ENCODE measurements at regions not wholly inside any gene's neighbourhood (a gene's known extent, or its start where the extent isn't known, plus 50 kb on each side); places are given as distances from the start of the nearest gene placed in this dataset.

DNA sequence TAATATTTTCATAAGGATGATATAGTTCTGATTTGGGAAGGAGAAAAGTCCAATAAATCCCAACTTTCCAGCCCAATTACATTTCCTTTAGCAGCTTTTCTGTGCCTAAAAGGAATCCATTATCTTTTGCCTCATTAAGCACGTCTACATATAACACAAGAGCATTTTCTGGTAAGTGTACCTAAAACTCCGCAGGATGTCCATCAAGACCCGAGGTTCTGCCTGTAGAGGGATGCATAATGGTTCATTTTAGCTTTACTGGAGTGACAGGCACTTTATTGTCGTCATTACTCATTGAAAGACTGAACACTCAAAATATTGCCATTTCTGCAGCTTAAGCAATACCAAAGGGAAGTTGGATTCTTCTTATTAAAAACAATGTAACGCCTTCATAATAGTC, 669.0 kb downstream of the PRELID2 start:
- Mint-ChIP-seq H3K9me3 (peaks cover 8% of the 10 kb centered on the region), H3K4me1 (no peaks in the 10 kb centered on the region), H3K27ac (no peak overlapping the region), H3K27me3 (no peaks in the 10 kb centered on the region), H3K36me3 (ENCODE audit: low read depth) (no peaks in the 10 kb centered on the region), H3K4me3 (no peak overlapping the region)
- ATAC-seq (replicated peaks): no peak

DNA sequence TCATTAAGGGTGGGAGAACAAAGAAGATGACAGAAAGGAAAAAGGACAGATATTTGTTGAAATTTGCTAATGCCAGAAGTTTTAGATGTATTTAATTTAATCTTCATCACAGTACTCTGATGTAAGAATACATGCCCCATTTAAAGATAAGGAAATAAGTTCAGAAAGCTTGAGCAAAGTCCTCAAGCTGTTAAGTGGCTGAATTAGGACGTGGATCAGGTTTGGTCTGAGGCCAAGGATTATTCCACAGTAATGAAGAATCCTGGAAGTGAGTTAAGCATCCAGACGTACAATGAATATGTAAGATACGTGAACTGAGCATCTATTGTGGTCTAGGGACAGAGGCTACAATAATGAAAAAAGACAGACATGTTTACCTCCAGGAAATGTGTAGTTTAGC, 671.3 kb downstream of the PRELID2 start:
- Mint-ChIP-seq H3K27ac (no peak overlapping the region), H3K9me3 (peaks cover 5% of the 10 kb centered on the region), H3K4me3 (no peak overlapping the region), H3K27me3 (no peaks in the 10 kb centered on the region), H3K36me3 (ENCODE audit: low read depth) (no peaks in the 10 kb centered on the region), H3K4me1 (no peaks in the 10 kb centered on the region)
- ATAC-seq (replicated peaks): no peak

DNA sequence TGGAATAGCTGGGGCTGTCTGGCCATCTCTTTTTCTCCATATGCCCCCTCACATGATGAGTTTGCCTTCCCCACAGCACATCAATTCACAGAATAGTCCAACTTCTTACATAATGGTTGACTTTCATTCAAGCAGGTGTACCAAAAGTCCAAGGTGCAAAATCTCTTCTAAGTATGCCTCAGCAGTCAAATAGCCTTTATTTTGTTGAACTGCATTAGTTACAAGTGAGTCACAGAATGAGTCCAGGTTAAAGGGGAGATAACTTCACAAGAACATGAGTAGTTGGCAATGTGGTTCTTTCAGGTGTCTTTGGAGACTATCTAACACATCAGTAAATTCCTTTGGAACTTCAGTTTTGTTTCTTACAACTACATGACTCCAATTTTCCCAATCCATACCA, 672.5 kb downstream of the PRELID2 start:
- no peak for ATAC-seq (replicated peaks)
- no peaks in the 10 kb centered on the region for H3K27me3 Mint-ChIP-seq
- H3K36me3 Mint-ChIP-seq (ENCODE audit: low read depth): no peaks in the 10 kb centered on the region
- peaks cover 5% of the 10 kb centered on the region for H3K9me3 Mint-ChIP-seq
- H3K4me3 Mint-ChIP-seq: no peak overlapping the region
- no peak overlapping the region for H3K27ac Mint-ChIP-seq
- H3K4me1 Mint-ChIP-seq: no peaks in the 10 kb centered on the region

DNA sequence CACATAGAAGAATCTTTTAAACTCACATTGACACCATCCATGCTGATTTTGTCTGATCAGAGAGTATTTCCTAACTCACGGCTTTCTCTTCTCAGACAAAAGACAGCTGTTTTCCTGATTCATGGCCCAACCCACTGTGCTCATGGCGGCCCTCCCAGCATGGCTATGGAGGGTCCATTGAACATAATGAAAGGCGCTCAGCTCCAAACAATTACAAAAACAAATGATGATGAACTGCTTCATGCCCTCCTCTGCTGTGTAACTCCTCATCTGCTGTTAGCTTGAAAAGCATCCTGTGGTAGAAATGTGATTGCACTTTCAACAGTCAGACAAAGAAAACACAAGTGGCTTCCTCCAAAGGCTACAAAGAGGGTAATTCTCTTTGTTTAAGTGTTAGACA, 673.8 kb downstream of the PRELID2 start:
- Mint-ChIP-seq H3K27ac (no peak overlapping the region), H3K4me1 (no peaks in the 10 kb centered on the region), H3K36me3 (ENCODE audit: low read depth) (no peaks in the 10 kb centered on the region), H3K9me3 (peaks cover under 1% of the 10 kb centered on the region), H3K4me3 (no peak overlapping the region), H3K27me3 (no peaks in the 10 kb centered on the region)
- ATAC-seq (replicated peaks): no peak

DNA sequence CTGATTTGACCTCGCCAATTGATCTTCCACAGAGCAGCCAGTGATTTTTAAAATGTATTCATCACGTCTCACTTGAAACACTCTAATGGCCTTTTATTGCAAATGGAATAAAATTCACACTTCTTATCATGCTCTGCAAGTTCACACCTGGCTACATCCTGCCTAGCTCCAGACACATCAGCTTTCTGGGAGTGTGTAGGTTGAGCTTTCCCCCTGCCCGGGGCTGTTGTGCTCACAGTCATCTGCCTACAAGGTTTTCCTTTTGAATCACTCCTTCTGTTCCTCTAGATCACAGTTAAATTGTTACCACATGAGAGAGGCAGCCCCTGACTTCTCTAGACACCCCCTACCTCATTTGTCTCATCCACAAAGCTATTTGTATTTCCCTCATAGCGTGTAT, 674.5 kb downstream of the PRELID2 start:
- Mint-ChIP-seq H3K4me1 (no peaks in the 10 kb centered on the region), H3K36me3 (ENCODE audit: low read depth) (no peaks in the 10 kb centered on the region)

DNA sequence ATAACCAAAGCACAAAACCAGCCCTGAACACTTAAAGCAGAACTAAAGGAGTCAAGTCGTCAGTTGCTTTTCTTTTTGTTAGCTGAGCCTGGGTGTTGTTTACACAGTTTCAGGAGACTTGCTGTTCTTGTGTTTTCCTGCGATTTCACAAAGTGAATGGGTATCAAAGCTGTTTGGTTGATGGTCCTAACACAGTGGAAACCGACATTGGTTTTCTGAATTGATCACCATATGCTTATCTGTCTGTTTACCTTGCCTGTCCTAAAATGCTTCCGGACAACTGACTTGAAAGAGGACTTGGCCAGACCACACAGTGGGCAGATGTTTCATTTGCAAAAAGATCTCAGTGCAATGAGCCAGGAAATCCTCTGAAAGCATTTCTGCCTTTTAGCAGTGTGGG, 676.4 kb downstream of the PRELID2 start:
- H3K36me3 Mint-ChIP-seq (ENCODE audit: low read depth): no peaks in the 10 kb centered on the region
- no peak overlapping the region for H3K4me3 Mint-ChIP-seq
- no peaks in the 10 kb centered on the region for H3K27me3 Mint-ChIP-seq
- no peak for ATAC-seq (replicated peaks)
- no peaks in the 10 kb centered on the region for H3K4me1 Mint-ChIP-seq
- H3K27ac Mint-ChIP-seq: no peak overlapping the region
- H3K9me3 Mint-ChIP-seq: peaks cover 4% of the 10 kb centered on the region

More for the DNA sequence above, 674.5 kb downstream of the PRELID2 start:
- Mint-ChIP-seq H3K4me3 (no peak overlapping the region), H3K9me3 (peaks cover 4% of the 10 kb centered on the region), H3K27ac (no peak overlapping the region), H3K27me3 (no peaks in the 10 kb centered on the region)
- no peak for ATAC-seq (replicated peaks)

DNA sequence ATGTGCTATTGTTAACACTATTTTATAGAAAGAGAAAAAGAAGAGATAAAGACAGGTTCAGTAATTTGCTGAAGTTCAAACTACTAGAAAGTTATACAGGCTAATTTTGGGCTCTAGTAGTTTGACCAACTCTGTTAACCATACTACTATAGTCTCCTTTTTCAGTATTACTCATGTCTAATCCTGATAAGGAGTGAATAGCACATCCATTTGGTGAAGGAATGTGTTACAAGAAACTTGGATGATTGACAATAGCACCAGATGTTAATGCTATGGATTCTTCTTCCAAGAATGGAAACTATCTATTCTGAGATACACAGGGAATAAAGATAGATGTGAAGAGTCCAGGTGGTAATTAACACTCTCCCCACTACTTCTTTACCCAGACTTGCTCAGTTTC, 677.3 kb downstream of the PRELID2 start:
- no peaks in the 10 kb centered on the region for H3K4me1 Mint-ChIP-seq
- H3K9me3 Mint-ChIP-seq: peaks cover 7% of the 10 kb centered on the region
- no peak for ATAC-seq (replicated peaks)
- H3K4me3 Mint-ChIP-seq: no peak overlapping the region
- H3K27me3 Mint-ChIP-seq: no peaks in the 10 kb centered on the region
- H3K36me3 Mint-ChIP-seq (ENCODE audit: low read depth): no peaks in the 10 kb centered on the region
- no peak overlapping the region for H3K27ac Mint-ChIP-seq

DNA sequence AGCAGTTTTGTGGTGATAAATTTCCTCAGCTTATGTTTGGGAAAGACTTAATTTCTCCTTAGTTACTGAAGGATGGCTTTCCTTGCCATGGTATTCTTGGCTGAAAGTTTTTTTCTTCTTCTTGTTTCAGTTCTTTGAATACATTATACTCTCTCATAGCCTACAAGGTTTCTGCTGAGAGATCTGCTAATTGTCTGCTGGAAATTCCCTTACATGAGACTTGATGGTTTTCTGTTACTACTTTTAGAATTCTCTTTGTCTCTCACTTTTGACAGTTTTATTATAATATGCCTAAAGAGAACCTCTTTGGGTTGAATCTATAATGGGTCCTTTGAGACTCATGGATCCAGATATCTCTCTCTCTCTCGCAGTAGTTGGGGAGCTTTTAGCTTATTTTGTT, 693.6 kb downstream of the PRELID2 start:
- ATAC-seq (replicated peaks): no peak
- Mint-ChIP-seq H3K9me3 (peaks cover 3% of the 10 kb centered on the region), H3K4me1 (no peaks in the 10 kb centered on the region), H3K4me3 (no peak overlapping the region), H3K27ac (no peak overlapping the region), H3K36me3 (ENCODE audit: low read depth) (no peaks in the 10 kb centered on the region), H3K27me3 (no peaks in the 10 kb centered on the region)

DNA sequence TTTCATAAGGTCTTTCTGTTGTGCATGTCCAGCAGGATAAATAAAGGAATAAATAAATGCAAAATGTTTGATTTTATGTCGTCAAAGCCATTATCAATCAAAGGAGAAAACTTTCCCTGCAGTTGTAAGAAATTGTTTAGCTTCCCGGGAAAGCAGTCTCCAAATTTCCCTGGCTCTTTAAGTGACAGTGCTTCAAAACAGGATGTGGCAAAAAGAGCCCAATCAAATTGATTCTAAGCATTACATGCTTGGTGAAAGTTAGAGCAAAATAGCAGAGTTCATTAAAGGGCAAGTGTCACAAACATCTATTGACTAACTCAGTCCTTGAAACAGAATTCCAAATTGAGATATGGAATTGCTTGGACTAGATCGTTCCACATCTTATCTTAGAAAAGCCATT, 704.1 kb downstream of the PRELID2 start:
- no peak for ATAC-seq (replicated peaks)
- H3K27ac Mint-ChIP-seq: no peak overlapping the region
- H3K36me3 Mint-ChIP-seq (ENCODE audit: low read depth): no peaks in the 10 kb centered on the region
- H3K4me1 Mint-ChIP-seq: no peaks in the 10 kb centered on the region
- no peak overlapping the region for H3K4me3 Mint-ChIP-seq
- H3K9me3 Mint-ChIP-seq: peaks cover 4% of the 10 kb centered on the region
- H3K27me3 Mint-ChIP-seq: no peaks in the 10 kb centered on the region

DNA sequence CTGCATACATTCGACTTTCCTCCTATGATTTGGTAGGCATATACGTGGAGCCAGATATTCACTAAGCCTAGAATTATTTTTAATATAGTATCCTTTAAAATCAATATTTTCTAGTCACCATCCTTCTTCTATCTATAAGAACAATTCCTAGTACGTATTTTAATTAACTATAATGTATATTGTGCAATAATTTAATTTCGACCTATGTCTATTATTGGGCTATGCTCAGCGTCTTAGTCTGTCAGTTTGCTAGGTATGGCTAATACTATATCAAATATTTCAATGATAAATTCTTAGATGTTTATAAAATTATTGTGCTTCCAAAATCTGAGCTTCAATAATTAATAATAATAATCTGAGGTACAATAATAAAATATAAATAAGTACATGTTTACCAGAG, 705.3 kb downstream of the PRELID2 start:
- no peaks in the 10 kb centered on the region for H3K27me3 Mint-ChIP-seq
- no peak overlapping the region for H3K27ac Mint-ChIP-seq
- H3K4me1 Mint-ChIP-seq: no peaks in the 10 kb centered on the region
- peaks cover 4% of the 10 kb centered on the region for H3K9me3 Mint-ChIP-seq
- no peaks in the 10 kb centered on the region for H3K36me3 Mint-ChIP-seq (ENCODE audit: low read depth)
- ATAC-seq (replicated peaks): no peak
- no peak overlapping the region for H3K4me3 Mint-ChIP-seq

DNA sequence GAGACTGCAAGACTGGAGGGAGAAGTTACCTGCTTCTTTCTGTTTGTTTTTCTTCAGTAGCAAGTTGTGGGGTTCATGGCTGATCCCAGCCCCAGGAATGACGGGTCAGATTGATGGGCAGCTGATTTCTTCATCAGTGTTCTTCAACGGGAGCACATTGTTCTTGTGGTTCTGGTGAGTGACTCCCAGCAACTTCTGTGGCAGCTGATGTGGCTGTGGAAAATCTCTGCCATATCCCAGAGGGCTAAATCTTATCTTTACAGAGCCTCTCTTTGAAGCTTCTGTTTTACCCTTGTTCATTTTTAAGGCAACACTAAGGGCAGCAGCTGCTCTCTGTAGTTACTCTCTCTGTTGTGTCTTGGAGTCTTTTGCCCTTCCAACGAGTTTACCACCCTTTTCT, 710.3 kb downstream of the PRELID2 start:
- Mint-ChIP-seq H3K9me3 (peaks cover 4% of the 10 kb centered on the region), H3K4me1 (no peaks in the 10 kb centered on the region), H3K27me3 (no peaks in the 10 kb centered on the region), H3K27ac (no peak overlapping the region), H3K36me3 (ENCODE audit: low read depth) (no peaks in the 10 kb centered on the region), H3K4me3 (no peak overlapping the region)
- no peak for ATAC-seq (replicated peaks)

DNA sequence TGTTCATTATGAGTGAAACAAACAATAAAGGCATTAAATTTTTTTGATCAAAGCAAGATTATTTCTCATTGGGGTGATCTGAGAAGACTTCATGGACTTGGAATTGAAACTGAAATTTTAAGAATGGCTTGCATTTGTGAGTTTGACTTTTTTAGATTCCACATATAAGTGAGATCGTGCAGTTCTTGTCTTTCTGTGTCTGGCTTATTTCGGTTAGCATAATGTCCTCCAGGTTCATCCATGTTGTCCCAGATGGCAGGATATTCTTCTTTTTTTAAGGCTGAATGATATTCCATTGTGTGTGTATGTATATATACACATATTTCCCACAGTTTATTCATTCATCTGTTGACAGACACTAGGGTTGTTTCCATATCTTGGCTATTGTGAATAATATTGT, 716.5 kb downstream of the PRELID2 start:
- ATAC-seq (replicated peaks): no peak
- Mint-ChIP-seq H3K27me3 (no peaks in the 10 kb centered on the region), H3K27ac (no peak overlapping the region), H3K9me3 (peaks cover 21% of the 10 kb centered on the region), H3K4me1 (no peaks in the 10 kb centered on the region), H3K4me3 (no peak overlapping the region), H3K36me3 (ENCODE audit: low read depth) (no peaks in the 10 kb centered on the region)

DNA sequence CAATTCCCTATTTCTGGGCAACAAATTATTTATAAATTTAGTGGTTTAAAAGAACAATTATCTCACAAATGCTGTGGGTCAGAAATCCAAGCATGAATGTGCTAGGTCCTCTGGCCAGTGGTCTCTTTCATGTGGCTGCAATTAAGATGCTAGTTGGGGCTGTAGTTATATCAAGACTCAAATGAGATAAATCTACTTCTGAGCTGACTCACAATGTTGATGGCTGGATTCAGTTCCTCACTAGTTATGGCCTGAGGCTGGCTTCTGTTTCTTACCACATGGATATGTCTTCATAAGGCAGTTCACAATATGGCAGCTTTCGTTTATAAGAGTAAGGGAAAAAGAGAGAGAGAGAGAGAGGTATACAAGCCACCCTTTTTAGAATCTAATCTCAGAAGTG, 717.0 kb downstream of the PRELID2 start:
- no peak overlapping the region for H3K27ac Mint-ChIP-seq
- no peaks in the 10 kb centered on the region for H3K36me3 Mint-ChIP-seq (ENCODE audit: low read depth)
- no peaks in the 10 kb centered on the region for H3K4me1 Mint-ChIP-seq
- H3K27me3 Mint-ChIP-seq: no peaks in the 10 kb centered on the region
- H3K4me3 Mint-ChIP-seq: no peak overlapping the region
- no peak for ATAC-seq (replicated peaks)
- peaks cover 24% of the 10 kb centered on the region for H3K9me3 Mint-ChIP-seq

DNA sequence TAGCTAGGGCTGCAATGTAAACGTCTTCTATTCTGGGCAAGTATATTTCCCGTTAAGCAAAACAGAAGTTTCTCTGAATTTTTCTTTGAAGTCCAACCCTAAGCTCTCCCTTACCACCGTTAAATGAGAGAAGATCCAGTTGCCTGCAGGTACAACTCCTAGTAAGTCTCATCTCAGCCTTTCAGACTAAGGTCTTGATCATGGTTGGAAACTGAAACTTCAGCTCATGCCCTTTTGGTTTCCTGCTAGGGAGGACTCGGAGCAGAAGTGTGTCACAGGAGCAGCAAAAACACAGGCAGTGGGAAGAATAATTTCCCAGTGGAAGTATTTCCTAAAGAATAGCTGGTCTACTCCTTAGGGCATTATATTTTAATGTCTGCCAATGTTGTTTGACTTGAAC, 717.9 kb downstream of the PRELID2 start:
- Mint-ChIP-seq H3K4me3 (no peak overlapping the region), H3K9me3 (peaks cover 24% of the 10 kb centered on the region), H3K27me3 (no peaks in the 10 kb centered on the region), H3K4me1 (no peaks in the 10 kb centered on the region), H3K36me3 (ENCODE audit: low read depth) (no peaks in the 10 kb centered on the region), H3K27ac (no peak overlapping the region)
- no peak for ATAC-seq (replicated peaks)

DNA sequence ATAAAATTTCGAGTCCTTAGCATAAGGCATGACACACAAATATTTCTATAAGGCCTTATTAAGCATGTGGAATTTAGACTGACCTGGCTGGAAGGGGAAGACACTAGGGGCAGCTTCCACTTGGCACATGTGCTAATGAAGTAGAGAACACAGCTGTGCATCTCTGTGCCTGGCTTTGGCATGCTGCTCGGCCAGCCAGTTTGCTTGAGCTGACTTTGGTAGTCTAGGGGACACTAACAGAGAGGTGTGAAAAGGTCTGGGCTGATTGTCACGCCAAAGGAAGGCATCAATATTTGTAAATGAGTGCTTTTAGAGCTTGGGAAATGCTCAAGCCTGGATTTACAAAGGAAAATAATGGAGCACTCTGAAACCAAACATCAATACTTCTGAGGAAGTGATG, 723.7 kb downstream of the PRELID2 start:
- Mint-ChIP-seq H3K27me3 (no peaks in the 10 kb centered on the region), H3K27ac (no peak overlapping the region), H3K4me1 (no peaks in the 10 kb centered on the region), H3K4me3 (no peak overlapping the region), H3K9me3 (peaks cover 21% of the 10 kb centered on the region), H3K36me3 (ENCODE audit: low read depth) (no peaks in the 10 kb centered on the region)
- ATAC-seq (replicated peaks): no peak

DNA sequence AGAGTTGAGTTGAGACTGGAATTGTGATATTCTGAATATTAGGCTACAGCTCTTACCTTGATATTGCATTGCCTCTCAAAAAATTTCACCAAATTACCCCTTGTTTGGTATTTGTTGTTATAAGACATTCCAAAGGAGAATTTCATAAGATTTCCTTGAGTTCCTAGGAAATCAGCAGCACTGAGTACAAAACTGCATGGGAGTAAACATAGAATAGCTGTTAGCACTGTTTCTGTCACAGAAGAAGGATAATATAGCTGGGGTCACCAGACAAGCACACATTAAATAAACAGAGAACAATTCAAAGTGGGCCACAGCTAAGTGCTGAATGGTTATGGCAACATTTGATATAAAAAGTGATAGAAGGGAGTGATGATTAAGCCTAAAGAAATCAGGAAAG, 724.3 kb downstream of the PRELID2 start:
- Mint-ChIP-seq H3K27ac (no peak overlapping the region), H3K4me3 (no peak overlapping the region)
- ATAC-seq (replicated peaks): no peak

More for the DNA sequence above, 724.3 kb downstream of the PRELID2 start:
- no peaks in the 10 kb centered on the region for H3K27me3 Mint-ChIP-seq
- H3K36me3 Mint-ChIP-seq (ENCODE audit: low read depth): no peaks in the 10 kb centered on the region
- H3K9me3 Mint-ChIP-seq: peaks cover 20% of the 10 kb centered on the region
- no peaks in the 10 kb centered on the region for H3K4me1 Mint-ChIP-seq

Data from activated T-helper 17 cell treated with anti-CD3 and anti-CD28 coated beads, Interleukin-2, amount 50 U/mL, for 72 hours (primary cell).